ENCODE measurements at regions not wholly inside any gene's neighbourhood (a gene's known extent, or its start where the extent isn't known, plus 50 kb on each side); places are given as distances from the start of the nearest gene placed in this dataset.

- no peak for DNase-seq (ENCODE audit: low spot score)
- in situ Hi-C loops (cut with HindIII; ENCODE audit: extremely low pct_ligation_motif_present, low pct_unique_long_range_greater_than_20kb): no loop called here
- ChIA-PET POLR2A (no interaction called here), CTCF (ENCODE audit: low intra/inter-chr PET ratio, low total read pairs) (no interaction called here)
- Histone ChIP-seq H4K20me1 (ENCODE audit: insufficient read depth, low read length) (no peaks in the 10 kb centered on the region), H3K27me3 (ENCODE audit: control insufficient read depth in 1 of 2, insufficient read depth in 2 of 2, low read length in 2 of 2) (no peaks in the 10 kb centered on the region), H3K9ac (ENCODE audit: insufficient read depth, low read depth, low read length) (no peak overlapping the region), H3K4me3 (replicated peaks in 1 of 3; ENCODE audit: insufficient read depth in 1 of 3, low read depth in 2 of 3, low read length in 3 of 3) (no peak overlapping the region), H3K36me3 (replicated peaks in 1 of 2; ENCODE audit: control insufficient read depth in 1 of 2, insufficient read depth in 2 of 2, low read length in 2 of 2) (no peaks in the 10 kb centered on the region), H3K4me1 (ENCODE audit: insufficient read depth, low read length) (no peaks in the 10 kb centered on the region), H2AFZ (ENCODE audit: low read length) (no peak overlapping the region), H3K79me2 (ENCODE audit: insufficient read depth, low read length) (no peaks in the 10 kb centered on the region), H3K9me3 (ENCODE audit: low read length) (no peaks in the 10 kb centered on the region), H3K27ac (ENCODE audit: extremely low read length, insufficient read depth, low read length) (no peak overlapping the region), H3K4me2 (ENCODE audit: low read depth, low read length) (no peak overlapping the region)
- intact Hi-C loops (cut with micrococcal nuclease; ENCODE audit: unreplicated experiment): no loop called here
- no TSS peak for BruUV-seq (replicated peaks)
- TF ChIP-seq ATAD3A (CRISPR knock-in tag; IDR thresholded peaks at IDR 0.05): no peak
- no peak for TF ChIP-seq ZNF362 (CRISPR knock-in tag; IDR thresholded peaks at IDR 0.05; ENCODE audit: borderline replicate concordance)
- no peak for TF ChIP-seq MTA3 (CRISPR knock-in tag; IDR thresholded peaks at IDR 0.05)
- no peak for TF ChIP-seq PAWR (CRISPR knock-in tag; IDR thresholded peaks at IDR 0.05; ENCODE audit: borderline replicate concordance)
- no peak for TF ChIP-seq ZNF34 (CRISPR knock-in tag; IDR thresholded peaks at IDR 0.05; ENCODE audit: borderline replicate concordance)
- TF ChIP-seq MYPOP (CRISPR knock-in tag; IDR thresholded peaks at IDR 0.05): no peak
- no peak for TF ChIP-seq RAD51 (IDR thresholded peaks at IDR 0.05; ENCODE audit: borderline replicate concordance)
- TF ChIP-seq ISL2 (CRISPR knock-in tag; IDR thresholded peaks at IDR 0.05): no peak
- no peak for TF ChIP-seq FOXM1 (CRISPR knock-in tag; IDR thresholded peaks at IDR 0.05)
- no peak for TF ChIP-seq TBX3 (IDR thresholded peaks at IDR 0.05; ENCODE audit: borderline replicate concordance)
- TF ChIP-seq ZNF788 (CRISPR knock-in tag; IDR thresholded peaks at IDR 0.05; ENCODE audit: borderline replicate concordance): no peak
- TF ChIP-seq ZNF512B (CRISPR knock-in tag; IDR thresholded peaks at IDR 0.05; ENCODE audit: borderline replicate concordance): no peak
- no peak for TF ChIP-seq GFI1 (CRISPR knock-in tag; IDR thresholded peaks at IDR 0.05; ENCODE audit: borderline replicate concordance)
- no peak for ATAC-seq
- 4% methylated on average over 3 of the region's 3 CpGs for WGBS (ENCODE audit: low lambda C conversion rate)
- FAIRE-seq: no peak
These were observed 270.5 kb downstream of the PHF14 start for GRCh38 chr7:11244149-11244548.

All from HepG2 (cell line).